GM19351 (cell line): ENCODE measurements at regions not wholly inside any gene's neighbourhood (a gene's known extent, or its start where the extent isn't known, plus 50 kb on each side); places are given as distances from the start of the nearest gene placed in this dataset.
"Not testable (repeated sequence)": the region's sequence is repeated elsewhere in the genome, so short reads cannot be mapped to it uniquely, and the experiment has no call there.

Experiments used
- ATAC-seq: cut with Tn5 transposase; IDR thresholded peaks from one replicate; pipeline ENCODE4 v1.9.1; 2021; ENCODE audit warnings: mild to moderate bottlenecking, moderate library complexity; ENCODE audit not compliant: unreplicated experiment

- no peak for ATAC-seq
Observed at GRCh38 chr14:65153101-65153500, 50.8 kb upstream of the MAX start.

DNA sequence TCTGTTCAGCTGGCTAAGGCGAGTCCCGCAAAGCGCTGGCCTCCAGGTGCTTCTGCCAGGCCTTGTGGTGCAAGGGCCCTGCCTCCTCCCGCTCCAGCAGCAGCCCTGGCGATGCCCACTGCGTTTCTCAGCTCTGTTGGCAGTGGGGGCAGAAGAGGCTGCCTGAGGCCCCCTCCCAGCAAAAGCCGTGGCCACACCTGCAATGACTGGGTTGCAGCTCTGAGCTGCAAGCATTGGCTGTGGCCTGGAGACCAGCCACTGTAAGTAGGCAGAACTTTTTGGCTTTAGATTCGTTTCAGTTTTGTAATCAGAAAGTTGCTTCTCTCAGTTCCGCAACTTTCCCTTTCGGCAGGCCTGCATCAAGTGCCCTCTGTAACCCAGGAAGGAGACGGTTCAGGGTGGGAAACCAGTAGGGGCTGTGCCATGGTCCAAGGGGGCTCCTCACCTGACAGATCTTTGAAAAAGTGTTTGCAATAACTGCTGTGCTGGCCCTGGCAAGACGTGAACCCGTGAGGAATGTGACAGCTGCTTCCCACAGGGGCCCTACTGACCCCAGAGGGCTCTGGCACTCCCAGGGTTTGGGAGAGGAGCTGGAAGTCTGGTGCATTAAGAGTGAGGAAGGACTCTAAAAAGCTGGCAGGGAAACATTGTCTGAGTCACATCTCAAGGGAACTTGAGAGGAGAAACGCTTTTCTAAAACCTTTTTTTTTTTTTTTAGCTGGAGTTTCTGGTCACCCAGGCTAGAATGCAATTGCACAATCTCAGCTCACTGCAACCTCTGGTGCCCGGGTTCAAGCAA is 54.5 kb upstream of the MAX start:
- ATAC-seq = peak; percentile 77

GRCh38 chr14:65159281-65160062 is 57.2 kb upstream of the MAX start:
- peak; percentile 59 for ATAC-seq

DNA sequence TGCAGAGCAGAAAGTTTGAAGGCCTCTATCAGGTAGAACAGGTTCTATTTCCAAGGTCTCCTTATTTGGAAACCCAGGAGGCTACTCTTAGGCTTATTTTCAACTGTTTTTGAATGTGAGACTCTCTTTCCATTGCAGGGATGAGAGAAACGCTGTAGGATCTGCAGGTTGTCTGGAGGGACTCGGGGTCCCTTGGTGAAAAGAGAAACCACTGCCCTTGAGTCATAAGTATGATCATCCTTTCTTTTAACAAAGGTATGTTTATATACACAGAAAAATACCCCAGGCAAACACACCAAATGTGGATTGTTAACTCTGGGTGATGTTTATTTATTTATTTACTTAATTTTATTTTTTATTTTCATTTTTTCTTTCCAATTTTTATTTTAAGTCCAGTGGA is 57.8 kb upstream of the MAX start:
- no peak for ATAC-seq

- ATAC-seq = no peak
Observed at GRCh38 chr14:65162031-65162430, 59.7 kb upstream of the MAX start.

GRCh38 chr14:65164068-65164824 is 61.9 kb upstream of the MAX start:
- ATAC-seq = no peak

- ATAC-seq = no peak
Observed at GRCh38 chr14:65164825-65165135, 62.5 kb upstream of the MAX start.

DNA sequence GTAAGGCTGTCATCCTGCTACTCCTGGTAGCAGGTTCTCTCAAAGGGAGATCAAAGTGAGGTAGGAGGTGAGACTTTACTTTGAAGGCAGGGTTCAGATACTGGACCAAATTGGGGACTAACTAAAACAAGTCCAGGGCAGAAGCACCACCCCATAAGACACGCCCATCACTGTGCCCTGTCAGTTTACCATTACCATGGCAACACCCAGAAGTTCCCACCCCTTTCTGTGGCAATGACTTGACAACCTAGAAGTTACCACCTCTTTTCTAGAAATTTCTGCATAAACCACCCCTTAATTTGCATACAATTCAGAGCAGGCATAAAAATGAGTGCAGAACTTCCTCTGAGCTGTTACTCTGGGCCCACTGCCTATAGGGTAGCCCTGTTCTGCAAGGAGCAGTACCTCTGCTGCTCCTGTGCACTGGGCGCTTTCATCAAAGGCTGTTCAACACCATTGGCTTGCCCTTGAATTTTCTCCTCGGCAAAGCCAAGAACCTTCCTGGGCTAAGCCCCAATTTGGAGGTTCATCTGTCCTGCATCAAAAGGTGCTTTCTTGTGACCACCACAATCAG is 64.8 kb upstream of the MAX start:
- ATAC-seq = no peak

- no peak for ATAC-seq
Observed at GRCh38 chr14:65168840-65169239, 66.5 kb upstream of the MAX start.

- ATAC-seq = peak; percentile 79
Observed at GRCh38 chr14:65169351-65169750, 67.0 kb upstream of the MAX start.

- ATAC-seq = no peak
Observed at GRCh38 chr14:65170318-65170717, 68.0 kb upstream of the MAX start.

- ATAC-seq = no peak
Observed at GRCh38 chr14:65170768-65171507, 68.6 kb upstream of the MAX start.

DNA sequence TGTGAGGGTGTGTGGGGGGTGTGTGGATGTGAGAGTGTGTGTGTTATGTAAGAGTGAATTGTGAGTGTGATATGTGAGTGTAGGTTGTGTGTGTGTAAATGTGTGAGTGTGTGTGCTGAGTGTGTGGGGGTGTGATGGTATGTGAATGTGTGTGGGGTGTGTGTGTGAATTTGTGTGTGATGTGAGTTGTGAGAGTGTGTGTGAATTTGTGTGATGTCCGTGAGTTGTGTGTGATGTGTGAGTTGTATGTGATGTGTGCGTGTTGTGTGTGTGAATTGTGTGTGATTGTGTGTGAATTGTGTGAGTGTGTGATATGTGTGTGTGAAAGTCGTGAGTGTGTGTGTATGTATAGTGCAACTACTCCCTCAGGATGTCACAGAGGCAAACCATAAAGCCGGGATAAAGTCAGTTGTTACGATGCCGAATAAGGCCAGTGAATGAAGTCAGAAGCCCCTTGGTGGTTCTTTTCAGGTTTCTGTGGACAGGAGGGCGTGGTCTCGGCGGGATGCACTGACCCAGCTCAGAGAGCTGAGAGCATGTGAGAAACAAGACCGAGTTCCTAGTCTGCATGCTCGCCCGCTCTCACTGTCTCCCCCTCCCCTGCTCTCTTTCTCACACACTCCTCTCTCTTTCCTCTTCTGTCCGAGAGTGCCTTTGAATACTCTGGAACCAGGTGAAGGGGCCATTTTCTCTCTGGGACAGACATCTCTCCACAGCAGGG is 71.8 kb upstream of the MAX start:
- ATAC-seq = no peak

DNA sequence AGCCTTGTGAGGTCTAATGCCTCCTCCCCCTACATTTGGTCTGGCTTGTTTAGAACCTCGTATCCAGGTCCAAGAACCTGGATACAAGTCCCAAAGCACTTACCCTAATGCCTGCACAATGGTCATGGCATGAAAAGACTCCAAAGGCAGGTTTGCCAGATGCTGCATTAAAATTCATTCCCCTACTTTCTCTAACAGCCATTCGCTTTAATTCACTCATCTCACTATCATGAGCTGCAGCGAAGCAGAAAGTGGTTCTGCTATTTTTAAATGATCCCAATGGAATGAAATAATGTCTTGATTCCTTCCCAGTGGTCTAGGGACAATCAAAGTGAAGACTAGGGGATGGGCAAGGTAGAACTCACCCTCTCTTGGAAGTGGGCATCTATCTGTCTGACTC is 72.5 kb upstream of the MAX start:
- ATAC-seq = no peak

DNA sequence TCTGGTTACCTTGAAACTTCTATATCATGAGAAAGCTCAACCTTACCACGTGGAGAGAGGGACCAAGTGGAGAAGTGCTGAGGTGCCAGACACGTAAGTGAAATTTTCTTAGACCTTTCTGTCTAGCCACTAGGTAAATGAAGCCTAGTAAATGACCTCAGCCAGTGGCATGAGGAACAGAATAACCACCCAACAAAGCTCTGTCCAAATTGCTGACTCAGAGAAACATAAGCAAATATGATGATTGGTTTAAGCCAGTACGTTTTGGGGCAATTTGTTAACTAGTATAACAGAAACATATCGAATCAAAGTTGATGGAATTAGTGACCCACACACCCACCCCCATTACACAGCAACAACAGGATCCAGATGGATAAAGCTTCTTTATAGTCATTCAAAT is 75.2 kb upstream of the MAX start:
- no peak for ATAC-seq

- ATAC-seq = not testable (repeated sequence)
Observed at GRCh38 chr14:65179231-65179630, 76.9 kb upstream of the MAX start.

DNA sequence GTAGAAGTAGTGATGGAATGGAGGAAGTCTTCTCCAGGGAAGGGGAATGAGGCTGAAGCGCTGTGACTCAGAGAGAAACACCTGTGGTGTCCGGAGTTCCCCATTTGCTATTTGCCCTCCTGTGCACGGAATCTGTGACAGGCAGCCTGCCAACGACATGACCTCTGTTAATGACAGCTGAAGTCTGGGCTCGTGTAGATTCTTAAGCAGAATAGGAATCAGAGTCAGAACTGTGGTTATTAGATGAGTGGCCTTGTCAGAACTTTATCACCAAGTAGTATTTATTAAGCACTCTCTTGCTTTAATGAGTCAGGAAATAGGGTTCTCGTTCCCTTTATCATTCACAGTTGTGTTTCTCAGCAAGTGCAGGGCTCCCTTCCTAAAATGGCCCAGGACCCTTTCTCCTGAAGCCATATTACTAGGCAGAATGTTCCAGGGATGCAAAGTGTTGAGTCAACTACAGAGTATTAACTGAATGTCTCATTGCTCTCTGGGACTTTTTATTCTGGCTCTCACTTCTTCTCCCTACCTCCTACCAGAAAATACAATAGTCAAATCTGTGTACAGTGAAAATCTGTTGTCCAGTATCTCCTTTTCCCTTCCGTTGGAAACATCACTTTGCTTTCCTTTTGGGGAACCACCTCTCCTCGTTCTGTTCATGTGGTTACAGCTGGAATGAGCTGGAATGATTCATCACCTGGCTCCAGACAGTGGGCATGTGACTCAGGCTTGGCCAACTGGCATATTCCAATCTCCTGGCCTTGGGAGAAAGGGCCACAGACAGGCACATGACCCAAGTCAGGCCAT is 77.8 kb upstream of the MAX start:
- peak; percentile 90 for ATAC-seq

DNA sequence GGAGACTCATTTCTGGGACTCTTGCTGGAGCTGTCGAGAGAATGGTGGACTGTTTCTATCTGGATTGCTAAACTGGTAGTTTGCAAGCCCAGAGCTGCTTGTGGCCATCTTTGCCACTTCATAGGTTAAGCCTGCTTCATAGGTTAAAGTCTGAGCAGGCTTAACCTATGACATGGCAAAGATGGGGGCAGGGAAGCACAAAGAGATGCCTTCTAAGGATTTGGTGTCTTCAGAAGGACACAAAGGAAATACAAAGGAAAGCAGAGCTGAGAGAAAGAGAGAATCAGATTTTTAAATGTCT is 78.4 kb upstream of the MAX start:
- peak; percentile 6 for ATAC-seq

GRCh38 chr14:65184032-65184764 is 81.9 kb upstream of the MAX start:
- no peak for ATAC-seq
